ENCODE measurements at regions not wholly inside any gene's neighbourhood (a gene's known extent, or its start where the extent isn't known, plus 50 kb on each side); places are given as distances from the start of the nearest gene placed in this dataset.

GRCh38 chr3:77795013-77795412, 755.1 kb downstream of the ROBO2 start:
- no peak overlapping the region for H3K4me3 Mint-ChIP-seq
- no peak for DNase-seq (ENCODE audit: low spot score in 2 of 2, unreplicated experiment in 2 of 2)
- H3K36me3 Mint-ChIP-seq: no peaks in the 10 kb centered on the region

DNA sequence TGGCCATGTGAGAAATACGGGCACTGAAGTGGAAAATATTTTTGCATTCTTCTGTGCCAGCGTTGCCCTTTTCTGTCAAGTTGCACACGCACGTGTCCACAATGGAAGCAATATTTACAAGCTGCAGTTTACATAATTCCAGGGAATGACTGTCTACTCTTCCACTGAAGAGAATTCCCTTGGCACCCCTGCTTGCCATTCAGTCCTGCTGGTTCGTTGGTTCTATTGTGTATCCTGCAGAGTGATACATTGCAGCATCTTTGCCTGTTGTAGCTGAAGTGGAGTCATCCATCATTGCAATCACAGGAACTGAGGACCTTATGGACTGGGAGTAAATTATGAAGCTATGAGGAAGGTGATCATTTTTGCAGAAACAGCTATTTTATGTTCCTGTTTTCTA, 759.4 kb downstream of the ROBO2 start:
- DNase-seq (ENCODE audit: low spot score in 2 of 2, unreplicated experiment in 2 of 2): no peak
- Mint-ChIP-seq H3K27ac (no peak overlapping the region), H3K27me3 (ENCODE audit: low read depth) (no peaks in the 10 kb centered on the region), H3K9me3 (no peaks in the 10 kb centered on the region), H3K4me3 (no peak overlapping the region), H3K4me1 (peaks cover 21% of the 10 kb centered on the region), H3K36me3 (no peaks in the 10 kb centered on the region)
- TF ChIP-seq CTCF (IDR thresholded peaks at IDR 0.05; ENCODE audit: unreplicated experiment): no peak

More at GRCh38 chr3:77795013-77795412, 755.1 kb downstream of the ROBO2 start:
- TF ChIP-seq CTCF (IDR thresholded peaks at IDR 0.05; ENCODE audit: unreplicated experiment): no peak
- Mint-ChIP-seq H3K9me3 (no peaks in the 10 kb centered on the region), H3K27me3 (ENCODE audit: low read depth) (no peaks in the 10 kb centered on the region), H3K4me1 (peaks cover 12% of the 10 kb centered on the region), H3K27ac (no peak overlapping the region)

GRCh38 chr3:77800893-77801292, 761.0 kb downstream of the ROBO2 start:
- Mint-ChIP-seq H3K4me1 (peaks cover 17% of the 10 kb centered on the region), H3K27ac (no peak overlapping the region), H3K36me3 (no peaks in the 10 kb centered on the region), H3K4me3 (no peak overlapping the region), H3K9me3 (no peaks in the 10 kb centered on the region), H3K27me3 (ENCODE audit: low read depth) (no peaks in the 10 kb centered on the region)
- no peak for DNase-seq (ENCODE audit: low spot score in 2 of 2, unreplicated experiment in 2 of 2)
- TF ChIP-seq CTCF (IDR thresholded peaks at IDR 0.05; ENCODE audit: unreplicated experiment): no peak

- H3K36me3 Mint-ChIP-seq: peaks cover 2% of the 10 kb centered on the region
- peaks cover 5% of the 10 kb centered on the region for H3K9me3 Mint-ChIP-seq
- no peak for DNase-seq (ENCODE audit: low spot score in 2 of 2, unreplicated experiment in 2 of 2)
- H3K4me1 Mint-ChIP-seq: peaks cover under 1% of the 10 kb centered on the region
- H3K27me3 Mint-ChIP-seq (ENCODE audit: low read depth): no peaks in the 10 kb centered on the region
- no peak overlapping the region for H3K4me3 Mint-ChIP-seq
- TF ChIP-seq CTCF (IDR thresholded peaks at IDR 0.05; ENCODE audit: unreplicated experiment): no peak
- no peak overlapping the region for H3K27ac Mint-ChIP-seq
These were observed 767.4 kb downstream of the ROBO2 start for GRCh38 chr3:77807312-77807711.

DNA sequence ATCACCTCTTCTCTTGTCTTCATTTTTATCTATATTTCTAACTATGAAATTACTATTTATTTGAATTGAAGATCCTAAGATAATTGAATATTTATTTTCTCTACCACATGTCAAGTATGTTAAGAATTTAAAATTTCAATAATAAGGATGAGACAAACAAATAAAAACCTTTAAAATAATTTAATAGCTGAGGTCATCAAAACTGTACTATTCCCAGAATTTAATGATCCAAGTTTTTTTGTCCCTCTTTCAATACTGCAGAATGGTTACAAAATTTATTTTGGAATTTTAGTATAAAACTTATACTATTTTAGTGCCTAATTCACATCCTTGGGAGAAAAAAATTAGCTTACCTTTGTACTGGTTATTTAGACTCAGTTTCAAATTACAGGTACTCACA, 774.9 kb downstream of the ROBO2 start:
- no peak for TF ChIP-seq CTCF (IDR thresholded peaks at IDR 0.05; ENCODE audit: unreplicated experiment)
- Mint-ChIP-seq H3K4me1 (peaks cover 16% of the 10 kb centered on the region), H3K9me3 (peaks cover 11% of the 10 kb centered on the region), H3K4me3 (no peak overlapping the region), H3K36me3 (peaks cover 2% of the 10 kb centered on the region), H3K27me3 (ENCODE audit: low read depth) (no peaks in the 10 kb centered on the region), H3K27ac (no peak overlapping the region)
- DNase-seq (ENCODE audit: low spot score in 2 of 2, unreplicated experiment in 2 of 2): no peak

- H3K9me3 Mint-ChIP-seq: peaks cover 11% of the 10 kb centered on the region
- H3K4me1 Mint-ChIP-seq: peaks cover 16% of the 10 kb centered on the region
- no peaks in the 10 kb centered on the region for H3K27me3 Mint-ChIP-seq (ENCODE audit: low read depth)
- H3K4me3 Mint-ChIP-seq: no peak overlapping the region
- peaks cover 2% of the 10 kb centered on the region for H3K36me3 Mint-ChIP-seq
- H3K27ac Mint-ChIP-seq: no peak overlapping the region
- TF ChIP-seq CTCF (IDR thresholded peaks at IDR 0.05; ENCODE audit: unreplicated experiment): no peak
- DNase-seq (ENCODE audit: low spot score in 2 of 2, unreplicated experiment in 2 of 2): no peak
These were observed 775.6 kb downstream of the ROBO2 start for GRCh38 chr3:77815467-77815866.

All from mesothelial cell of epicardium (in vitro differentiated cells).